GM23248 (cell line): ENCODE measurements at regions not wholly inside any gene's neighbourhood (a gene's known extent, or its start where the extent isn't known, plus 50 kb on each side); places are given as distances from the start of the nearest gene placed in this dataset.

ENCODE experiments used
- DNase-seq: peaks from one replicate; pipeline ENCODE4 v3.0.0-alpha.2; 2015
- H2AFZ ChIP-seq: fragments of 200-600 bp; sonication (generic); 2 replicates; pipeline ENCODE4 v1.6.1; 2016; ENCODE audit warnings: antibody characterized with exemption
- H3F3A ChIP-seq: fragments of 200-600 bp; sonication (generic); 2 replicates; pipeline ENCODE4 v1.6.1; 2016; ENCODE audit warnings: mild to moderate bottlenecking, antibody characterized with exemption, mixed run types; ENCODE audit not compliant: insufficient read depth
- H3K27ac ChIP-seq: fragments of 200-600 bp; sonication (generic); 2 replicates; pipeline ENCODE4 v1.5.1; 2016; ENCODE audit warnings: mild to moderate bottlenecking
- H3K27me3 ChIP-seq: fragments of 200-600 bp; sonication (generic); replicated peaks from 2 replicates; pipeline ENCODE4 v1.6.1; 2016; ENCODE audit warnings: mild to moderate bottlenecking; ENCODE audit not compliant: insufficient read depth
- H3K36me3 ChIP-seq: fragments of 200-600 bp; sonication (generic); 2 replicates; pipeline ENCODE4 v1.6.1; 2016; ENCODE audit warnings: low read depth, mild to moderate bottlenecking
- H3K4me1 ChIP-seq: fragments of 200-600 bp; sonication (generic); 2 replicates; pipeline ENCODE4 v1.6.1; 2016; ENCODE audit warnings: mild to moderate bottlenecking; ENCODE audit not compliant: insufficient read depth
- H3K4me2 ChIP-seq: fragments of 200-600 bp; sonication (generic); one replicate; pipeline ENCODE4 v1.6.1; 2016; ENCODE audit warnings: mild to moderate bottlenecking; ENCODE audit not compliant: unreplicated experiment
- H3K4me3 ChIP-seq: fragments of 200-600 bp; sonication (generic); 2 replicates; pipeline ENCODE4 v1.5.1; 2016; ENCODE audit warnings: mild to moderate bottlenecking
- H3K79me2 ChIP-seq: fragments of 200-600 bp; sonication (generic); 2 replicates; pipeline ENCODE4 v1.6.1; 2016; ENCODE audit warnings: mild to moderate bottlenecking; ENCODE audit not compliant: insufficient read depth
- H3K9ac ChIP-seq: fragments of 200-600 bp; sonication (generic); 2 replicates; pipeline ENCODE4 v1.6.1; 2016; ENCODE audit warnings: mild to moderate bottlenecking
- H3K9me2 ChIP-seq: fragments of 200-600 bp; sonication (generic); 2 replicates; pipeline ENCODE4 v1.6.1; 2016; ENCODE audit warnings: mixed run types, mild to moderate bottlenecking, moderate library complexity; ENCODE audit not compliant: insufficient read depth
- H3K9me3 ChIP-seq: fragments of 200-600 bp; sonication (generic); one replicate; pipeline ENCODE4 v1.6.1; 2017; ENCODE audit warnings: low read depth
- H4K20me1 ChIP-seq: fragments of 200-600 bp; sonication (generic); 2 replicates; pipeline ENCODE4 v1.6.0; 2016; ENCODE audit not compliant: insufficient read depth
- EZH2 ChIP-seq: fragments of 200-600 bp; sonication (generic); IDR thresholded peaks from 2 replicates; pipeline ENCODE4 v1.6.1; 2018; ENCODE audit warnings: antibody characterized with exemption, mild to moderate bottlenecking; ENCODE audit not compliant: insufficient read depth, poor library complexity, severe bottlenecking
- EZH2phosphoT487 ChIP-seq: fragments of 200-600 bp; sonication (generic); IDR thresholded peaks from 2 replicates; pipeline ENCODE4 v1.6.1; 2018; ENCODE audit warnings: antibody characterized with exemption, moderate library complexity, mild to moderate bottlenecking, low read depth; ENCODE audit not compliant: insufficient read depth
- WGBS, 2 experiments: methylation state at CpG; one replicate each; pipeline ENCODE4 v1.1.6; 2015 to 2017; ENCODE audit warnings: low lambda C conversion rate in 2 of 2, low coverage in 1 of 2; ENCODE audit errors: missing lambda C conversion rate in 2 of 2; 5-methylcytosine and 5-hydroxymethylcytosine counted together
- in situ Hi-C: fragments of 300-500 bp; cut with MboI; formaldehyde crosslinking; loops from 2 replicates; pipeline ENCODE4 v1.15.0; 2020

DNA sequence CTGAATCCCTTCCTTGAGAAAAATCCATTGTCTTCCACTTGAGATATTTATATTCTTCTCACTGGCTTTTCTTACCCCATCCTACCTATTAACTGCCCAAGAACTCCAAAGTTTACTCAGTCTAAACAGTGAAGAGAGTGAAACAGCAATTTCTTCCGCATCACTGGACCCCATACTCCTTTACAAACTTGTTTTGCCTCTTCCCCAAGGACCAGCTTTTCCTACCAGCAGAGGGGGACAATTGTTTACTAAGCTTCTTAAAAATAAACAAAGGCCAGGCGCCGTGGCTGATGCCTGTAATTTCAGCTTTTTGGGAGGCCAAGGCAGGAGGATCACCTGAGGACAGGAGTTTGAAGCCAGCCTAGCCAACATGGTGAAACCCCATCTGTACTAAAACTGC, 52.0 kb downstream of the LRATD1 start:
- no peaks in the 10 kb centered on the region for H3K9me2 ChIP-seq
- H4K20me1 ChIP-seq, result no peaks in the 10 kb centered on the region
- H3K79me2 ChIP-seq, result no peaks in the 10 kb centered on the region
- no peak overlapping the region for H3K4me3 ChIP-seq
- TF ChIP-seq EZH2phosphoT487 (no peak), EZH2 (no peak)
- no peaks in the 10 kb centered on the region for H3K4me1 ChIP-seq
- H3F3A ChIP-seq, result no peaks in the 10 kb centered on the region
- no peak overlapping the region for H3K4me2 ChIP-seq
- H3K9ac ChIP-seq, result no peak overlapping the region
- no peak for DNase-seq
- H3K36me3 ChIP-seq, result no peaks in the 10 kb centered on the region
- in situ Hi-C loops, result no loop called here
- 34 to 38% methylated on average over 3 of the region's 3 CpGs for WGBS, 2 experiments
- H2AFZ ChIP-seq, result no peak overlapping the region
- no peak overlapping the region for H3K27ac ChIP-seq
- no peaks in the 10 kb centered on the region for H3K27me3 ChIP-seq
- no peaks in the 10 kb centered on the region for H3K9me3 ChIP-seq

DNA sequence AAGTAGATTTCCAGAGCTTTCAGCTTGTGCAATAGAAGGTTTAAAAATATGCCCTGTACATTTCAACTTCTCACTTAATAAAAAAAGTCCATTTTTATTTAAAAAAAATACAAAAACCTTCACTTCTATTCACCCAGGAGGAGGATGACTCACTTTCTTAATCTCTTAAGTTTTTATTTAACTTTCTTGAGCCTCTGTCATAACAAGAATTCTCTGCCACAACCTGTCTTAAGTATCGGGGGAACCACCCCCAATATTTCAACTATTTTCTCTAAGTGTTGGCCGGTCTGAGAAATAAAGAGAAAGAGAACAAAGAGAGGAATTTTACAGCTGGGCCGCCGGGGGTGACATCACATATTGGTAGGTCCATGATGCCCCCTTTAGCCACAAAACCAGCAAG, 58.4 kb downstream of the LRATD1 start:
- no peak for DNase-seq
- Histone ChIP-seq H3K9me2 (no peaks in the 10 kb centered on the region), H2AFZ (no peak overlapping the region), H3K4me3 (no peak overlapping the region), H3K9me3 (no peaks in the 10 kb centered on the region), H3K9ac (no peak overlapping the region), H3F3A (no peaks in the 10 kb centered on the region), H3K36me3 (no peaks in the 10 kb centered on the region), H3K4me2 (no peak overlapping the region), H3K27me3 (no peaks in the 10 kb centered on the region), H3K4me1 (no peaks in the 10 kb centered on the region), H3K27ac (no peak overlapping the region), H3K79me2 (no peaks in the 10 kb centered on the region), H4K20me1 (no peaks in the 10 kb centered on the region)
- TF ChIP-seq EZH2phosphoT487 (no peak), EZH2 (no peak)
- 54 to 57% methylated on average over 4 of the region's 4 CpGs for WGBS, 2 experiments
- in situ Hi-C loops, result no loop called here

DNA sequence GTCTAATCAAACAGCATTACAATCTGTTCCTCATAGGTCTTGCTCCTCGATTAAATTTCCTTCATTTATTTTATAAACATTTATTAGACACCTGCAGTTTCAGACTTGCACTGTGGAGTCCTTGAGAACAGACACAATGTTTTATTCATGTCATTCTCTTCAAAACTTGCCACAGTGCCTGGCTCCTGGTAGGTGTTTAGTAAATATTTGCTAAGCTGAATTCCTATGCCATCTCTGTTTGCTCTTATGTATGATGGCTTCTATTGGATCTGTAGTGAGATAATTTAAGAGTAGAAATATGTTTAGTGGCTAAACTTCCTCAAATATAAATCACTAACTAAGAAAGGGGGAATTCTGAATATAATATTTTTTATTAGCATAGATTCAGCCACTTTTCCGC, 61.4 kb downstream of the LRATD1 start:
- no peak overlapping the region for H3K4me3 ChIP-seq
- no peaks in the 10 kb centered on the region for H3K36me3 ChIP-seq
- WGBS, 2 experiments, result 36 to 43% methylated on average over 2 of the region's 2 CpGs
- no peaks in the 10 kb centered on the region for H3K27me3 ChIP-seq
- TF ChIP-seq EZH2 (no peak), EZH2phosphoT487 (no peak)
- H3K4me1 ChIP-seq, result no peaks in the 10 kb centered on the region
- H3F3A ChIP-seq, result no peaks in the 10 kb centered on the region
- no peaks in the 10 kb centered on the region for H4K20me1 ChIP-seq
- no peaks in the 10 kb centered on the region for H3K9me2 ChIP-seq
- H3K9ac ChIP-seq, result no peak overlapping the region
- DNase-seq, result no peak
- no peak overlapping the region for H3K27ac ChIP-seq
- no peak overlapping the region for H2AFZ ChIP-seq
- H3K4me2 ChIP-seq, result no peak overlapping the region
- in situ Hi-C loops, result no loop called here
- no peaks in the 10 kb centered on the region for H3K9me3 ChIP-seq
- no peaks in the 10 kb centered on the region for H3K79me2 ChIP-seq

DNA sequence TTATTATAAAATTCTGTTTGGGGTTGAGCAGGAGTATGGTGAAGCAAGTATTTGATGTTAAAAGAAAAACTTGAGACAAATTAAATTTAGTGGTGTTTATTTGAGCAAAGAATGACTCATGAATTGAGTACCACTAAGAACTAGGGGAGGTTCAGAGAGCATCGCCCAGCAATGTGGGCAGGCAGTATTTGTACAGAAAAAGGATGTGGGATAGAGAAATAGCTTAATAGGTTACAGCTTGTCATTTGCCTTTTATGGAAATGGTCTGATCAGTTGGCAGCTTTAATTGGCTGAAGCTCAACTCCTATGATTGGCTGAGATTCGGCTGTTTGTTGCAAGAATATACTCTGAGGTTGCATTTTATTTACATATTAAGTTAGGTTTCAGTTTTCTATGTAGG, 68.2 kb downstream of the LRATD1 start:
- no peak overlapping the region for H3K27ac ChIP-seq
- no peak overlapping the region for H3K4me2 ChIP-seq
- no peak overlapping the region for H2AFZ ChIP-seq
- H3K4me1 ChIP-seq, result peaks cover 22% of the 10 kb centered on the region; the same call in 1 of the 2 replicates
- TF ChIP-seq EZH2phosphoT487 (no peak), EZH2 (no peak)
- H3K9me2 ChIP-seq, result no peaks in the 10 kb centered on the region
- H3K79me2 ChIP-seq, result no peaks in the 10 kb centered on the region
- H3K4me3 ChIP-seq, result no peak overlapping the region
- DNase-seq, result peak; percentile 27
- no peaks in the 10 kb centered on the region for H4K20me1 ChIP-seq
- H3K27me3 ChIP-seq, result no peaks in the 10 kb centered on the region
- 7 to 10% methylated on average over 2 of the region's 2 CpGs for WGBS, 2 experiments
- H3K36me3 ChIP-seq, result no peaks in the 10 kb centered on the region
- H3F3A ChIP-seq, result peaks cover 10% of the 10 kb centered on the region
- H3K9me3 ChIP-seq, result no peaks in the 10 kb centered on the region
- in situ Hi-C loops, result no loop called here
- H3K9ac ChIP-seq, result no peak overlapping the region

- Histone ChIP-seq H3K27ac (no peak overlapping the region), H3K79me2 (no peaks in the 10 kb centered on the region), H3K27me3 (no peaks in the 10 kb centered on the region), H4K20me1 (no peaks in the 10 kb centered on the region), H3K4me2 (peak overlapping the region; percentile 14), H3K9me2 (no peaks in the 10 kb centered on the region), H2AFZ (no peak overlapping the region), H3K4me3 (no peak overlapping the region), H3K36me3 (no peaks in the 10 kb centered on the region), H3K9ac (no peak overlapping the region), H3K9me3 (no peaks in the 10 kb centered on the region), H3F3A (peaks cover 10% of the 10 kb centered on the region), H3K4me1 (peaks cover 22% of the 10 kb centered on the region; the same call in 1 of the 2 replicates)
- WGBS, 2 experiments, result 6 to 15% methylated on average over 3 of the region's 3 CpGs
- in situ Hi-C loops, result no loop called here
- peak; percentile 66 for DNase-seq
- TF ChIP-seq EZH2 (no peak), EZH2phosphoT487 (no peak)
These were observed 69.7 kb downstream of the LRATD1 start for GRCh38 chr2:14702258-14702657.
